ENCODE measurements at regions not wholly inside any gene's neighbourhood (a gene's known extent, or its start where the extent isn't known, plus 50 kb on each side); places are given as distances from the start of the nearest gene placed in this dataset.
A peak's percentile ranks its signal among the peaks of the same experiment; 100 is the strongest.

- intact Hi-C loops (cut with DNase I): no loop called here
- DNase-seq: no peak
Measured at GRCh38 chr14:86723254-86723624, 1193.3 kb downstream of the FLRT2 start.

- intact Hi-C loops (cut with DNase I): no loop called here
- DNase-seq: no peak
Measured at GRCh38 chr14:86722612-86723253, 1192.8 kb downstream of the FLRT2 start.

- intact Hi-C loops (cut with DNase I): no loop called here
- no peak for DNase-seq
Measured at GRCh38 chr14:86714575-86714974, 1184.6 kb downstream of the FLRT2 start.

GRCh38 chr14:86714153-86714552, 1184.2 kb downstream of the FLRT2 start:
- DNase-seq: peak in 1 of 10 donors; percentile 20
- intact Hi-C loops (cut with DNase I): no loop called here

DNA sequence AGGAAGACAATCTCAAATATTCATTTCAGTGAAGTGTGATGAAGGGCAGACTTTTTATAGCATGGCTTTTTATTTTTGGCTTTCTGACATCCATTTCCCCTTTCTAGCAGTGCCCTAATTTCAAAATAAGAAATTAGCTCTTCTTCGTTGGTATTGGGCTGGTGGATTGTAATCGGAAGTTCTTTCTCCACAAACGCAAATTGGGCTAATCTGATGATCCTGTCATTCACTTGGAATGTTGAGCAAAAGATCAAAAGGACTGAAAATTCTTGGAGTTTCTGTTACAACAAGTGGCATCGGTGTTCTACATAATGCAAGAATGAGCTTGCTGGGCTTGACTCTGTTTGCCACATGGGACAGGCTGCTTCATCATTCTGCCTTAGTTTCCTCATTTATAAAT, 1182.8 kb downstream of the FLRT2 start:
- DNase-seq: no peak
- intact Hi-C loops (cut with DNase I): no loop called here

- intact Hi-C loops (cut with DNase I): no loop called here
- no peak for DNase-seq
Measured at GRCh38 chr14:86712176-86712575, 1182.2 kb downstream of the FLRT2 start.

DNA sequence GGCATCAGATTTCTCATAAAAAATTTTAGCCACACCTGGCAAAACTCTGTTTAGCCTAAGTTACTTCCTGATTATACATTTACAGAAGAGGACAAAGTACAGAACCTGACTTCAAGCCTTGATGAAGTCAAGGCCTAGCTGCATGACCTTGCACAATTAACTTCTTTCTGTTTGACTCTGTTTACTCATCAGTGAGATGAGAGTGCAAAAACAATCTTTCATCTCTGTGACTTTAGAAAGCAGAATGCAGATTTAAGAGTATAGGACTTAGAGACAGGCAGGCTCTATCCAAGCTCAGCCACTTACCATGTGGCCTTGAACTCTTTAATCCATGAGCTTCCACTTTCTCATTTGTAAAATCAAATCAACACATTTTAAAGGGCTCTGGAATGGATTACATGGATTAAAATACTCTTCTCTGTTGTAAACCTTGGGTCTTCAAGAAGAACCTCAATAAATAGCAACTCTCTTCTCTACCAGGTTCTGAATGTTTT, 1178.9 kb downstream of the FLRT2 start:
- no peak for DNase-seq
- intact Hi-C loops (cut with DNase I): no loop called here

DNA sequence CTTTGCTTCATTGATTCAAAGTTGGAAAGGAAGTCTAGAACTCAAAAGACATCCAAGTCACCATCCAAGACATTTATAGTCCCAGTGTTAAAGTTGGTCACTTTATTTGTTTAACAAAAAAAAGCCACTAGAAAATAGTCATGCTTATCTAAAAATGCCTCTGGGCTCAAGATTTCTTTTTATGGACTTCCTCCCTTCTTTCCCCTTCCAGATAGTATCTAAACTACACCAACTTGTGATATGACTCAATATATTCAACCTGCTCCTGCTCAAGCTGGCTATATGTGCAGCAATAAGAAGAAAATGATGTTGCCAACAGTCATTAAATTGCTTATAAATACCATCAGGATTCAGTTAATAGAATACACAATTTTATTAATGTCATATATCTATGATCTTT, 1177.1 kb downstream of the FLRT2 start:
- no peak for DNase-seq
- intact Hi-C loops (cut with DNase I): no loop called here

- intact Hi-C loops (cut with DNase I): no loop called here
- no peak for DNase-seq
Measured at GRCh38 chr14:86683561-86683960, 1153.6 kb downstream of the FLRT2 start.

DNA sequence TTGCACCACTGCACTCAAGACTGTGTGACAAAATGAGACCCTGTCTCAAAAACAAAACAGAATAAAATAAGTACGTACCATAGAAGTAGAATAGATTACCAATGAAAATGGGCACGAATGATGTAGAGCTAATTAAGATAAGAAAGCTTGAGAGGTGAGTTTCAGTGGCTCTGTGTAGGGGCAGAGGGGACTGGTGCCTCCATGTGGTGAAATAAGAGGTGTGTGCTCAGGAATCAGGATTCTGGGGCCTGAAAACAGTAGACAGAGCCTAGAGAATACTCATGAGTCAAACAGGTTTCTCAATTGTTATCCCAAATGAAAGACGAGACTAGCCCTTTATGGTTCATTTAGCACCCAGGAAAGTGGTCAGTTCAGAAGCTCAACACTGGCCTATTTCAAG, 1145.1 kb downstream of the FLRT2 start:
- intact Hi-C loops (cut with DNase I): no loop called here

GRCh38 chr14:86673523-86673969, 1143.6 kb downstream of the FLRT2 start:
- intact Hi-C loops (cut with DNase I): no loop called here

More for the DNA sequence above, 1145.1 kb downstream of the FLRT2 start:
- DNase-seq: no peak

GRCh38 chr14:86672080-86672479, 1142.1 kb downstream of the FLRT2 start:
- DNase-seq: no peak
- intact Hi-C loops (cut with DNase I): no loop called here

More at GRCh38 chr14:86673523-86673969, 1143.6 kb downstream of the FLRT2 start:
- DNase-seq: no peak

DNA sequence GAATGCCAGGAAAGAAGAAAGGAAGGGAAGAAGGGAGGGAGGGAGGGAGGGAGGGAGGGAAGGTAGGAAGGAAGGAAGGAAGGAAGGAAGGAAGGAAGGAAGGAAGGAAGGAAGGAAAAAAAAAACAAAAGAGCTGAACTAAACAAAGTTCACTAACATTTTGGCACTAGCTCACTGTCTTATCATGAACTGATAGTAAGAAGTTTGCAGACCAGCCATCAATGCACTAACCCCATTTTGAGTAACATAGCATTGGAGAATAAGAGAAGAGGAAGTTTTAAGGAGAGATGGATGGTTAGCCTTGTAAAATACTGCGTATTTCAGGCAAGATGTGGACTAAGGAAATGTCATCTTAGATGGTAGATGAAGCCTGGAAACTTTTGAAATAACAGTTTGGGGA, 1136.0 kb downstream of the FLRT2 start:
- intact Hi-C loops (cut with DNase I): no loop called here

GRCh38 chr14:86662334-86662733, 1132.4 kb downstream of the FLRT2 start:
- DNase-seq: no peak
- intact Hi-C loops (cut with DNase I): no loop called here

More for the DNA sequence above, 1136.0 kb downstream of the FLRT2 start:
- DNase-seq: no peak

DNA sequence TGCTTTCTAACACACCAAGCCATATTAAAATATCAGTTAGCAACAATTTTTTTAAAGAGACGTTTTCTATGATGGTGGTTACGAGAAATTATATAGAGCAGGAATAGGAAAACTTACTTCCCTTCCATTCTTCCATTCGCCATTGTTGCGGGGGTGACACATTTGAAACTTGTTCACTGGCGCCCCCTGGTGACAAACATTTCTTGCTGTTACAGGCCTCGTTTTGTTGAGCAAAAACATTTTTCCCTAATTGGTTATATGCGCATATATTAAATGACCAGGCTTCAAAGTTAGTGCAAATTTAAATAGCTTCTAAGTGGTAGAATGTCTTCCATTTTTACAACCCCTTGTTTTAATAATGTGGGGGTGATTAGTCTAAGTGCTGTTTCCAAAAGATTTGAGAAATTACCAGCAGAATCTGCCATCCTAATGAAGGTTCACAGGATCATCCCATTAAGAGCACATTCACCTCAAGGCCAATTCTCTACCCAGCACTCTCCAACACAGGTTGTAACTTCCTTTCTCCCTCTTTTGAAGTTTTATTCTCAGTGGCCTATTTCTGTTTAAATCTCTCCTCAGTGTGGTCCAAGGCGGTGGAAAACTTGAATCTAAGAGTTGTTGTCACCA, 1124.7 kb downstream of the FLRT2 start:
- peak in 4 of 10 donors; percentile 7 to 33 (median 17) for DNase-seq
- intact Hi-C loops (cut with DNase I): no loop called here

GRCh38 chr14:86652526-86652925, 1122.6 kb downstream of the FLRT2 start:
- no peak for DNase-seq
- intact Hi-C loops (cut with DNase I): no loop called here

GRCh38 chr14:86646696-86647690, 1117.0 kb downstream of the FLRT2 start:
- no peak for DNase-seq
- intact Hi-C loops (cut with DNase I): no loop called here

DNA sequence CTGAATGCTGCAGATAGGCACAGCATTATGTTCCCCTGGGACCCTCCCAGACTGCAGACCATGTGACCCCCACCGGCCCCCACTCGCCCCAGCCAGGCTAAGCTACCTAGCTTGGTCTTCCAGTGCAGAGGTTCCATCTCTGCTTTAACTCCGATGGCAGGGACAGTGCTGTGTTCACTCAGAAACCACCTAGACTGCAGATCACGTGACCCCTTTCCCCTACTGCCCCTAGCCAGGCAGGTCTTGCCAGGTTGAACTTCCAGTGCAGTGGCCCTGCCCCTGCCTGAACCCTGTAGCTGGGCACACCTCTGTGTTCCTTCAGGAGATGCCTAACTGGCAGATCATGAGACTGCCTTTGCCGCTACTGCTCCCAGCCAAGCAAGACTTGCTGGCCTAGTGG, 1116.2 kb downstream of the FLRT2 start:
- intact Hi-C loops (cut with DNase I): no loop called here
- DNase-seq: no peak

- no peak for DNase-seq
- intact Hi-C loops (cut with DNase I): no loop called here
Measured at GRCh38 chr14:86641310-86641709, 1111.4 kb downstream of the FLRT2 start.

DNA sequence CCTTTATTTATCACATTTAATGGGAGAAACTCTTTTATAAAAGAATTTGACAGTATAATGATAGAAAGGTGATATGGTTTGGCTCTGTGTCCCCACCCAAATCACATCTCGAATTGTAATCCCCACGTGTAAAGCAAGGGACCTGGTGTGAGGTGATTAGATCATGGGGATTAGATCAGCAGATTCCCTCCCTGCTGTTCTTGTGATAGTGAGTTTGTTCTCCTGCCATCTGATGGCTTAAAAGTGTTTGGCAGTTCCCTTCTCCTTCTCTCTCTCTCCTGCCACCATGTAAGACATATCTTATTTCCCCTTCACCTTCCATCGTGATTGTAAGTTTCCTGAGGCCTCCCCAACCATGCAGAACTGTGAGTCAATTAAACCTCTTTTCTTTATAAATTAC, 1110.3 kb downstream of the FLRT2 start:
- intact Hi-C loops (cut with DNase I): no loop called here
- no peak for DNase-seq

- intact Hi-C loops (cut with DNase I): no loop called here
- no peak for DNase-seq
Measured at GRCh38 chr14:86639666-86640065, 1109.7 kb downstream of the FLRT2 start.

Data from posterior cingulate gyrus (tissue), 11 donors.